ENCODE measurements at regions not wholly inside any gene's neighbourhood (a gene's known extent, or its start where the extent isn't known, plus 50 kb on each side); places are given as distances from the start of the nearest gene placed in this dataset.

GRCh38 chr2:57570961-57571360, 475.6 kb upstream of the VRK2 start:
- Histone ChIP-seq H3K4me3 (no peak overlapping the region), H3K4me1 (replicated peaks) (no peaks in the 10 kb centered on the region), H3K9me3 (no peaks in the 10 kb centered on the region), H3K27me3 (replicated peaks; ENCODE audit: insufficient read depth) (no peaks in the 10 kb centered on the region), H3K36me3 (no peaks in the 10 kb centered on the region), H3K27ac (no peak overlapping the region)
- 91% methylated on average over 2 of the region's 2 CpGs for WGBS
- no peak for DNase-seq (ENCODE audit: low spot score)
- TF ChIP-seq CTCF (IDR thresholded peaks at IDR 0.05) (no peak), POLR2AphosphoS5 (IDR thresholded peaks at IDR 0.05) (no peak), POLR2A (IDR thresholded peaks at IDR 0.05) (no peak)
- intact Hi-C loops (cut with DNase I) = no loop called here

DNA sequence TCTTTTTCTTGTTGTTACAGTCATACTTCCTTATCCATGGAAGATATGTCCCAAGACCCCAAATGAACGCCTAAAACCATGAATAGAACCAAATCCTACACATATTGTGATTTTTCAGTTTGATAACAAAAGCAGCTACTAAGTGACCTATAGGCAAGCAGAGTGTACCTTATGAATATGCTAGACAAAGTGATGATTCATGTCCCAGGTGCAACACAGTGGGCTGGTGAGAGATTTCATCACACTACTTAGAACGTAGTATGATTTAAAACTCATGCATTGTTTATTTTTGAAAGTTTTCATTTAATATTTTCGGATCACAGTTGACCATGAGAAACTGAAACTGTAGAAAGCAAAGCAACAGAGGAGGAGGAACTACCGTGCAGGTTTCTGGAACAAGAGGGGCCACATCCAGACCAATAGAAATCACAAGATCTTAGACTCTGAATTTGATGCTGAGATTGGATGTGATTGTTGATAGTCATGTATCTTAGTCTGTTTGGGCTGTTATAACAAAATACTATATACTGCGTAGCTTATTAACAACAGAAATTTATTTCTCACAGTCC, 470.8 kb upstream of the VRK2 start:
- no peak for TF ChIP-seq CTCF (IDR thresholded peaks at IDR 0.05)
- intact Hi-C loops (cut with DNase I) = no loop called here
- Histone ChIP-seq H3K36me3 (no peaks in the 10 kb centered on the region), H3K27me3 (replicated peaks; ENCODE audit: insufficient read depth) (no peaks in the 10 kb centered on the region), H3K9me3 (no peaks in the 10 kb centered on the region), H3K4me3 (no peak overlapping the region), H3K27ac (no peak overlapping the region), H3K4me1 (replicated peaks) (no peaks in the 10 kb centered on the region)
- 80% methylated on average over 5 of the region's 5 CpGs for WGBS
- DNase-seq (ENCODE audit: low spot score) = no peak

DNA sequence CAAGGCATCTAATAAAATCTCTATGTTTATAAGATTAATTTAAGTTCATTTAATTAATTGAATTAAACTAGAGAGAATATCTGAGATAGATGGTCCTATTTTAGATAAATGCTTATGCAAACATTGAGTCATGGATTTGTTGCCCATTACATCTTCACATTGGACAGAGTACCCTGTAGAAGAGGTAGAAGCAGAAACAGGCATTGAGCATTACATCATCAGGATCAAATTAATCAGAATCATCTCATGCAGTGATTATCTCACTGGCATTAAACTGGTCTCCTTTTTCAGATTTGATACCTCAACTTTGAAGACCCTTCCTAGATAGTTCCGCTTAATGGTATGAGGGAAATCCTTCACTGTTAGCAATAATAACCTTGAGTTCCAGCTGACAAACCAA, 469.6 kb upstream of the VRK2 start:
- Histone ChIP-seq H3K27ac (no peak overlapping the region), H3K36me3 (no peaks in the 10 kb centered on the region), H3K4me3 (no peak overlapping the region), H3K27me3 (replicated peaks; ENCODE audit: insufficient read depth) (no peaks in the 10 kb centered on the region), H3K4me1 (replicated peaks) (no peaks in the 10 kb centered on the region), H3K9me3 (no peaks in the 10 kb centered on the region)
- intact Hi-C loops (cut with DNase I) = no loop called here
- DNase-seq (ENCODE audit: low spot score) = no peak
- TF ChIP-seq POLR2A (IDR thresholded peaks at IDR 0.05) = no peak
- no peak for TF ChIP-seq CTCF (IDR thresholded peaks at IDR 0.05)
- TF ChIP-seq POLR2AphosphoS5 (IDR thresholded peaks at IDR 0.05) = no peak
- WGBS = 97% methylated on average over 1 of the region's 1 CpG

- no peak overlapping the region for H3K4me3 ChIP-seq
- no peaks in the 10 kb centered on the region for H3K4me1 ChIP-seq (replicated peaks)
- TF ChIP-seq CTCF (IDR thresholded peaks at IDR 0.05) (no peak), POLR2A (IDR thresholded peaks at IDR 0.05) (no peak), POLR2AphosphoS5 (IDR thresholded peaks at IDR 0.05) (no peak)
- H3K9me3 ChIP-seq = no peaks in the 10 kb centered on the region
- intact Hi-C loops (cut with DNase I) = no loop called here
- no peaks in the 10 kb centered on the region for H3K36me3 ChIP-seq
- WGBS = 93% methylated on average over 1 of the region's 1 CpG
- no peaks in the 10 kb centered on the region for H3K27me3 ChIP-seq (replicated peaks; ENCODE audit: insufficient read depth)
- no peak for DNase-seq (ENCODE audit: low spot score)
- no peak overlapping the region for H3K27ac ChIP-seq
Measured at GRCh38 chr2:57597940-57598339, 448.7 kb upstream of the VRK2 start.

GRCh38 chr2:57598551-57598950, 448.1 kb upstream of the VRK2 start:
- Histone ChIP-seq H3K4me1 (replicated peaks) (no peaks in the 10 kb centered on the region), H3K36me3 (no peaks in the 10 kb centered on the region), H3K27me3 (replicated peaks; ENCODE audit: insufficient read depth) (no peaks in the 10 kb centered on the region), H3K27ac (no peak overlapping the region), H3K4me3 (no peak overlapping the region), H3K9me3 (no peaks in the 10 kb centered on the region)
- intact Hi-C loops (cut with DNase I) = no loop called here
- no peak for DNase-seq (ENCODE audit: low spot score)
- 44% methylated on average over 4 of the region's 4 CpGs for WGBS
- TF ChIP-seq POLR2A (IDR thresholded peaks at IDR 0.05) = no peak
